ENCODE measurements at regions not wholly inside any gene's neighbourhood (a gene's known extent, or its start where the extent isn't known, plus 50 kb on each side); places are given as distances from the start of the nearest gene placed in this dataset.
"Not testable (repeated sequence)": the region's sequence is repeated elsewhere in the genome, so short reads cannot be mapped to it uniquely, and the experiment has no call there.

GRCh38 chr1:120542940-120543339, 128.1 kb downstream of the NBPF8 start:
- not testable (repeated sequence) for TF ChIP-seq POLR2A (IDR thresholded peaks at IDR 0.05)
- TF ChIP-seq, protein P1, sequence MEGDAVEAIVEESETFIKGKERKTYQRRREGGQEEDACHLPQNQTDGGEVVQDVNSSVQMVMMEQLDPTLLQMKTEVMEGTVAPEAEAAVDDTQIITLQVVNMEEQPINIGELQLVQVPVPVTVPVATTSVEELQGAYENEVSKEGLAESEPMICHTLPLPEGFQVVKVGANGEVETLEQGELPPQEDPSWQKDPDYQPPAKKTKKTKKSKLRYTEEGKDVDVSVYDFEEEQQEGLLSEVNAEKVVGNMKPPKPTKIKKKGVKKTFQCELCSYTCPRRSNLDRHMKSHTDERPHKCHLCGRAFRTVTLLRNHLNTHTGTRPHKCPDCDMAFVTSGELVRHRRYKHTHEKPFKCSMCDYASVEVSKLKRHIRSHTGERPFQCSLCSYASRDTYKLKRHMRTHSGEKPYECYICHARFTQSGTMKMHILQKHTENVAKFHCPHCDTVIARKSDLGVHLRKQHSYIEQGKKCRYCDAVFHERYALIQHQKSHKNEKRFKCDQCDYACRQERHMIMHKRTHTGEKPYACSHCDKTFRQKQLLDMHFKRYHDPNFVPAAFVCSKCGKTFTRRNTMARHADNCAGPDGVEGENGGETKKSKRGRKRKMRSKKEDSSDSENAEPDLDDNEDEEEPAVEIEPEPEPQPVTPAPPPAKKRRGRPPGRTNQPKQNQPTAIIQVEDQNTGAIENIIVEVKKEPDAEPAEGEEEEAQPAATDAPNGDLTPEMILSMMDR (IDR thresholded peaks at IDR 0.05), result not testable (repeated sequence)
